Activated CD4-positive, alpha-beta T cell treated with anti-CD3 and anti-CD28 coated beads for 48 hours (primary cell): ENCODE measurements at regions not wholly inside any gene's neighbourhood (a gene's known extent, or its start where the extent isn't known, plus 50 kb on each side); places are given as distances from the start of the nearest gene placed in this dataset.
A peak's percentile ranks its signal among the peaks of the same experiment; 100 is the strongest.
"Not testable (repeated sequence)": the region's sequence is repeated elsewhere in the genome, so short reads cannot be mapped to it uniquely, and the experiment has no call there.

ENCODE experiments used
- DNase-seq: peaks from one replicate; pipeline ENCODE4 v3.0.0-alpha.2; 2020

DNA sequence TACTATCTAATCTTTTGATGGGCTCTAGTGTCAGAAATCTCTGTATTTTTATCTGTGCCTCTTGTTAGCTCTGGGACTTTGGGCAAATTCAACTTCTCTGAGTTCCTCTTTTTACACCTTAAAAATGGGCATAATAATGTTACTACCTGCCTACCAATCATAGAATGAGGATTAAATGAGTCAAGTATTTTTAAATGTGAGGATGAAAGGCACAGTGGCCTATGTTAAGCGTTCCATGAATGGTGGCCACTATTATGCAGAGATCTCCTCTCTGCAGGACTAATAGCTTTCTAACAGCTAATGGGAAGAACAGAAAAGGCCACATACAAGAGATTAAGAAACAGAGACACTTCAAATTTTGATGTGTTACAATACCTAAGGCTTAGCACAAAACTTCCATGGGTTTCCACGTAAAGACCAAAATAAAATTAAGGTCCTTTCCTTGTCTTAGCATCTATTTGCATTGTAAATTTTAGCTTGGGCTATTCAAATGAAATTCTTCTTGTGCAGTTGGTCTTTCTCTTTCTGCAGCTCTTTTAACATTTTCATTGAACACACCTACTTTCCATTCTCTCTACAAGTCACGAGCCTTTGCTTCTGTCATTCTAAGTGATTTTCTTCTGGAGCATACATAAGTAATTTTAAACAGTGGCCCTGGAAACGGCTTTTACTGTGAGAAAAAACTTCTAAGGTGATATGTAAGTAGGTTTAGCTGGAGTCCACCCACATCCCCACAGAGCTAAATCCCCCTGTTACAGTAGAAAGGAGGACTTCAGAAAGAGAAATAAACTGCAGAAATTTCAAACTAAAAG lies 117.9 kb upstream of the MED14 start:
- no peak for DNase-seq

DNA sequence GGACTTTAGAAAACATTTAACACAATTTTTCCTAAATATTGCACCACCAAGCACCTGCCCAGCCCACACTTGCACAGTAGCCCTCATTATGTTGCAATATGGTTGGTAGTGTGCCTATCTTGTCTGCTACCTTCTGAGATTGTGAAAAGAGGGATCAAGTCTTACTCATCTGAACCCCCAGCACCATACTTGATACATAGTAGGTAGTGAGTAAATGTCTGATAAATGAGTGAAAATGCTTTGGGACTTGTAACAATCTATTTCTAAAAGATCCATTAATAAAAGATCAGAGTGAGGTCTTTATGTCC lies 118.4 kb upstream of the MED14 start:
- DNase-seq: no peak

DNA sequence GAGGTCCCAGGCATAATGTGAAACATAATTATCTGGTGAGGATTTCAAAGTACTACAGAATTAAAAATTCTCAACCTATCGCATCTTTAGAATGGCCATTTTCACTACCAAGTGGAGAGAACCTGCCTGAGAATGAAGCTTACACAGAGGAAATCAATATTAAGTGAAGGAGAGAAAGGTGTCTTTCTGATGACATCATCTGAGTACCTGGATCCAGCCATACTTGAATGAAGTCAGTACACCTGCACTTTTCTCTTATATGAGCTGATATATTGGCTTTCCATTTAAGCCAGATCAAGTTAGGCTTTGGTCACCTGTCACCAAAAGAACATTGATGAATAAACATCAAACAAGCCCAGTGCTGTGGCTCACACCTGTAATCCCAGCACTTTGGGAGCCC lies 118.9 kb upstream of the MED14 start:
- DNase-seq: no peak

DNA sequence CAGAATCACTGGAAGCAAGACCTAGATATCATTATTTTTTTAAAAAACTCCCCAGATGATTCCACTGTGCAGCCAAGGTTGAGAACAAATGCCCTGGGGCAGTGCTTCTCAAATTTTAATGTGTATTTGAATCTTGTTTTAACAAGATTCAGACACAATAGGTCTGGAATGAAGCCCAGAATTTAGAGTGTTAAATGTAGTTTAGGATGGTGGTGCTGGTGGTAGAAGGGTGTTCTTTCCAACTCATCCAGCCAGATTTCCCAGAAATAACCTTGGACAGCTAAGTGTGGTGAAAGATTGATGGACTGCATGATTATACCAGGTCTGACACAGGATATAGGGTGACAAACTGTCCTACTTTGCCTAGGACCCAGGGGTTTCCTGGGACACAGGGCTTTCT lies 120.1 kb upstream of the MED14 start:
- DNase-seq: no peak

DNA sequence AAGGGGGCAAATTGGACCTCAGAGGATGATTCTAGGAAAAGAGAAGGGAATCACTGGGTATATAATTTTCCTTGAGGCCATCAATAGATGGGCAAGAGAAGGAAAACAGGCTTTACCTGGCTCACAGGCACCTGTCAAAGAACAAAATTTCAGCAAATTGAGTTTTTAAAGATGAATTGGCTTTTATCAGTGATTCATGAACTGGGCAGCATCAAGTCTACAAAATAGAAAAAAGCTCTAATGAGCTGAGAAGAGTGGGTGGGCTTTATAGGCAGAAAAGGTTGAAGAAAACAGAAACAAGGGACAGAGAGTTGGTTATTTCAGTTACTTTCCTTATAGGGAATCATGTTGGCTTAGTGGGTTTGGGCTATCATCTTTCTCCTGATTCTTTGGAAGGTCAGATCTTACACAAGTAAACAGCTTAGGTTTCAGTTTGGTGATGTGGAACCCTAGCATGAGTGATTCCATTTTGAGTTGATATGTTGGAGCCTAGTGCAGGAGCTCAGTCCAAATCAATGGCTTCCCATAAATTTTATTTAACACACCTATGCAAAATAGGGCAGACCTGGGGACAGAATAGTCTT lies 120.7 kb upstream of the MED14 start:
- no peak for DNase-seq

DNA sequence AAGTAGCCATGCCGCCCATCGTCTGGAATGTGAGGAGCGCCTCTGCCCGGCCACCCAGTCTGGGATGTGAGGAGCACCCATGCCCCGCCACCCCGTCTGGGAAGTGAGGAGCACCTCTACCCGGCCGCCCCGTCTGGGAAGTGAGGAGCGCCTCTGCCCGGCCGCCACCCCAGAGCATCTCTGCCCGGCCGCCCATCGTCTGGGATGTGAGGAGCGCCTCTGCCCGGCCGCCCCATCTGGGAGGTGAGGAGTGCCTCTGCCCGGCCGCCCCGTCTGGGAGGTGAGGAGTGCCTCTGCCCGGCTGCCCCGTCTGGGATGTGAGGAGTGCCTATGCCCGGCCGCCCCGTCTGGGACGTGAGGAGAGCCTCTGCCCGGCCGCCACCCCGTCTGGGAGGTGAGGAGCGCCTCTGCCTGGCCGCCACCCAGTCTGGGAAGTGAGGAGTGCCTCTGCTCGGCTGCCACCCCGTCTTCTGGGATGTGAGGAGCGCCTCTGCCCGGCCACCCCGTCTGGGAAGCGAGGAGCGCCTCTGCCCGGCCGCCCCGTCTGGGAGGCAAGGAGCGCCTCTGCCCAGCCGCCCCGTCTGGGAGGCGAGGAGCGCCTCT lies 126.7 kb upstream of the MED14 start:
- not testable (repeated sequence) for DNase-seq

DNA sequence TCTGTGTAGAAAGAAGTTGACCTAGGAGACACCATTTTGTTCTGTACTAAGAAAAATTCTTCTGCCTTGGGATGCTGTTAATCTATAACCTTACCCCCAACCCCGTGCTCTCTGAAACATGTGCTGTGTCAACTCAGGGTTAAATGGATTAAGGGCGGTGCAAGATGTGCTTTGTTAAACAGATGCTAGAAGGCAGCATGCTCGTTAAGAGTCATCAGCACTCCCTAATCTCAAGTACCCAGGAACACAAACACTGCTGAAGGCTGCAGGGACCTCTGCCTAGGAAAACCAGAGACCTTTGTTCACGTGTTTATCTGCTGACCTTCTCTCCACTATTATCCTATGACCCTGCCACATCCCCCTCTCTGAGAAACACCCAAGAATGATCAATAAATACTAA lies 127.9 kb upstream of the MED14 start:
- DNase-seq: not testable (repeated sequence)

DNA sequence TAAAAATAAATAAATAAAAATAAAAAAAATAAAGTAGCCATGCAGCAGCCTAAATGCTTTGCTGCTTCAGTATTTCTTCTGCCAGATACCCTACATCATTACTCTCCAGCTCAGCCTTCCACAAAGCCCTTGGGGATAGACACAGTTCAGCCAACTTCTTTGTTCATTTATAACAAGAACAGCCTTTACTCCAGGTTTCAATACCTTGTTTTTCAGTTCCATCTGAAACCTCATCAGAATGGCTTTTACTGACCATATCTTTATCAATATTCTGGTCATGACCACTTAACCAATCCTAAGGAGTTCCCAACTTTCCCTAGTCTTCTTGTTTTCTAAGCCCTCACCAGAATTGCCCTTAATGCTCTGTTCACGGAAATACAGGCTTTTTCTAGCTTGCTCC lies 128.3 kb upstream of the MED14 start:
- no peak for DNase-seq

DNA sequence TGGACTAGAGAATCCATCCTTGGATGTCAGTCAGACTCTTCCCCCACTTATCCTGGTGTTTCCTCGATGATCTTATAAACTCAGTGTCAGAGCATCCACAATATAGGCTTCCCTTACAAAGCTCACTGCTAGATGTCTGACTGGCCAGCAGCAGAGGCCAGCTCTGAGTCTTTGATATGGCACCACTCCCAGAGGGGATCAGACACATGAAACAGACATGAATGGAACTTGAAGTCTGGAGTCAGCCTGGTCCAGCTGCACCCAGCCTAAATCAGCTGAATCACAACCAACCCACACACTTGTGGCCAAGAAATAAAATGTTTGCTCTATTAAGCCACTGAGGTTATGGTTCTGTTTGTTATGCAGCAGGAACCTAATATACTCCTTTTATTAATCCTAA lies 129.6 kb upstream of the MED14 start:
- DNase-seq: no peak

DNA sequence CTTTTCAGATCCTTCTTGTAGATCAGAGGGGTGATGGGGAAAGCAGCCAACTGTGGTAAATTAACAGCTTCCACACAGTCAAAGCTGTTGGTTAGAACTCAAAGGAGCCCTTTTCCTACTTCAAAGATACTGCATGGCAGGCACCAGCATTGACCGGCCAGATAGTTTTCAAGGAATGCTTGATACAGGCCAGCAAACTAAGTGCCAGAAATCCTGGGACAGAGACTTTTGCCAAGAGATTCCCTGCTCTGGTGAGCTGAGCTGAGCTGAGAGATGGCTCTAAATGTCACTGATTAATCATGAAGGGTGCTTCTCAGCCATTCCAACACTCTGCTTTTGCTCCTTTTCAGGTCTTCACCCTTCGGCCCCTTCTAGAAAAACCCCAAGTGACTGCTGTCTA lies 131.6 kb upstream of the MED14 start:
- DNase-seq: no peak

DNA sequence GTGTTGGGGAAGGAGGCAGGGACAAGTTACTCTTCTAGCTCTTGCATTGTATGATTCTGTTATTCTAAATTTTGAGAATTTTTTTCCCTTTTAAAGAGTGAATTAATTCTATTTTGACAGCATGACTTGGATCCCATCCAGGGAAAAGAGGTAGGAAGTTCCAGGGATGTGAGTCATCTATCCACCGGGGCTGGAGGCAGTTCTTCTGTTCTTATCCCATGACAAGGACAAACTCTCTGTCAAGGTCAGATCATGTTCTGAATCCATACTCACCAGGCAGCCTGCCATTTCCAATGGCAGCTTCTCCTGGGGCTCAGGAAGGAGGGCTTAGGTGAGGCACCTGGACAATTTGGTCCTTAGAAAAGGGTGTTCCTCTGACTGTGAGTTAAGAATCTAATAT lies 132.0 kb upstream of the MED14 start:
- DNase-seq: no peak

DNA sequence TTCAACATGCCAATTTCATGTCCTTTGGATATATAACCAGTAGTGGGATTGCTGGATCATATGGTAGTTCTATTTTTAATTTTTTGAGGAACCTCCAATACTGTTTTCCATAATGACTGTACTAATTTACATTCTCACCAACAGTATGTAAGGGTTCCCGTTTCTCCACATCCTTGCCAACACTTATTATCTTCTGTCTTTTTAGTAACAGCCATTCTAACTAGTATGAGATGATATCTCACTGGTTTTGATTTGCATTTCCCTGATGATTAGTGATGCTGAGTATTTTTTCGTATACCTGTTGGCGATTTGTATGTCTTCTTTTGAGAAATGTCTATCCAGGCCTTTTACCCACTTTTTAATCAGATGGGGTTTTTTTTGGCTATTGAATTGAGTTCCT lies 133.5 kb upstream of the MED14 start:
- DNase-seq: no peak

DNA sequence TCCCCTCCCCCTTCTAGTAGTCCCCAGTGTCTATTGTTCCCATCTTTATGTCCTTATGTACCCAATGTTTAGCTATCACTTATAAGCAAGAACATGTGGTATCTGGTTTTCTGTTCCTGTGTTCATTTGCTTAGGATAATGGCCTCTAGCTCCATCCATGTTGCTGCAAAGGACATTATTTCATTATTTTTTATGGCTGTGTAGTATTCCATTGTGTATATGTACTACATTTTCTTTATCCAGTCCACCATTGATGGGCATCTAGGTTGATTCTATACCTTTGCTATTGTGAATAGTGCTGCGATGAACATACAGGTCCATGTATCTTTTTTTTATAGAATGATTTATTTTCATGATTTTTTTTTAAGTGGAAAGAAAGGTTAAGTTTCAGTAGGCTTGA lies 135.6 kb upstream of the MED14 start:
- DNase-seq: not testable (repeated sequence)

DNA sequence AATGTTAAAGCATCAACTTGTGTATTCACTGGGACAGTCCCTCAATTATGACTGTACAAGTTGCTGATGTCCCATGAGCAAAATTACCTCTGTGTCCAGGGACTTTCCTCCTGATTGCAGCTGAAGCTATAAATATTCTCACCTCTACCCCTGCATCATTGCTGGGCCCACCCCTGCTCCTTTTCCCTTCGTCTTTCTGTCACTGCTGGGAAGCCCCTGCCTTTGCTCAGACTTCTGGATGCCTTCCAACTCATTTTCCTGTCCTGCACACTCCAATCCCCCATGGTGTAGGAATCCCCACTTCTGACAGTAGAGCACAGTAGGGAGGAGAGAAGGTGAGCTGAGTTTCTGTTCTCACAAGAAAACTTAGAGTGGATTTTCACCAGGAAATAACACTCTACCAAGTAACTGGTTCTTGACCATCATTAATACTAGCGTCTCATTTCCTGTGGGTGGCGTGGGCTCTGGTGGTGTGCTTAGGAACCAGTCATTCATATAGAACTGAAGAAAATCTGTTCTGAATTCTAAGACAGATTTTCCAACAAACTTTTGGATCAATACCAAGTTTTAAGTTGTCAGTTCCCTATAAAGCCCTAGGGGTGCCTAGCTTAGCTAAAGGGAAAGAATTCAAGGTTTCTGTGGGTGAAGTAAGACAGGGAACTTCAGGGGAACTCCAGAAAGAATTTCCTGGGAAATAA lies 136.2 kb upstream of the MED14 start:
- peak; percentile 13 for DNase-seq

DNA sequence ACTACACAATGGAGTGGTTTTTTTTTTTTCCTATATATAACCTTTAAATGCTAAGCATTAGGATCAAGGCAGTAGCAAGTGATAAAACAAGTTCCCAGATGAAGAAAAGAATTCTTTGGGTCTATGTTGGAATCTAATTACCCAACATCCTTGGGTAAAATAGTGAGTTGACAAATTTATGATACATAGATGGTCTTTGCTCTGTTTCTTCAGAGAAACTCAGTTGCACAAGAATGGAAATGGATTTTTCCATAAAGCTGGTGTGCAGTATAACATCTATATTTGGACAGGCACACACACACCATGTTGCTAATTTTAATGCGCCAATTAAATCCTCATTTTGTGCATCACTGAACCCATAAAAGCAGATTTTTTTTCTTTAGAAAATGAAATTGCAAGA lies 137.0 kb upstream of the MED14 start:
- no peak for DNase-seq

DNA sequence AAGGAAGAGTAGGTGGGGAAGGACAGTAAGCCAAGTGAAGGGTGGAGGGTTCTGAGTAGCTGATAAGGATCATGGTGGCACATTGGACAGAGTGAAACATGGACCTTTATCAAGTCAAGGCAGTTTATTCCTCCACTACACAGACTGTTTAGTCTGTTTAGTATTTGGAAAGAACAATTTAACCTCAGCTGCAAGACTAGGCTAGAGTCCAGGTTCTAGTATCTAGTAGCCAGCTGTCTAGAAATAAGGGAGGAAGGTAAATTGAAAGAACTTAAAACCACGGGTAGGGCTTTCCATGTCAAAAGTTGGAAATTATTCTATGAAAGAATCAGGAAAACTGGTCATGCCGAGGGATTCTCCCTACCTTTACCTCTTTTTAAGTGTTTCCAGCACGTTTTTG lies 140.1 kb upstream of the MED14 start:
- no peak for DNase-seq

DNA sequence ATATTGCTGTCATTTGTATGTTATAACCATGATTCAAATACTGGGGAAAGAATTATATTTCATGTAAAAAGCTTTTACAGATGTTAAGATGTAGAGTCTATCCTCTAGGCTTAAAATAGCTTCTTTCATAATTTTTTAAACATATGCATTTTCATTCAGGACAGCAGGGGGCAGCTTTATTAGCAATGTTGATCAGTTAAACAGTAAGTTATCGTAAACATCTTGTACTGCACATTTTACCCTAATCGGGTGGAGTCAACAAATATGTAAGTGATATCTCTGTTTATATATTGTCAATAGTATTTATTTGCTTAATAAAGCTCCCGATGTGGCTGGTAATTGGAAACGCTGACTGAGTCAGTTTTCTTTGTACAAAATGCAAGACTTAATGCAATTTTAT lies 142.5 kb upstream of the MED14 start:
- DNase-seq: no peak

DNA sequence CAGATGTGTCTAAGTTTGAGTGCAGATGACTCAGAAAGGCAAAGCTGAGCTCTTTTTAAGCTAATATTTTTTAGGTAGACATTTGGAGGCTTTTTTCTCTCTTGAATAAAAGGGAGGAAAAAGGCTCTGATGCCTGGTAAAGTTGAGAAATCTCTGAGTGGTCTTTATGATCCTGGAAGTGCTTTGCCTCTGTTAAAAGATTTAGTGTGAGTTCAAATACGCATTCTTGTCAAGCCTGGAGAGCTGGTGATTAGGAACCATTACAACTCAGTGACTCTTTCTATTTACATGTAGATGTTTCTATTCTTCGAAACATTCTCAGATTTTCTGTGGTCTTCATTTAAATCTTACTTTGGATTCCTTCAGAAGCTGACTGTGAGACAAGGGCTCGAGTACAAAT lies 143.4 kb upstream of the MED14 start:
- DNase-seq: no peak

DNA sequence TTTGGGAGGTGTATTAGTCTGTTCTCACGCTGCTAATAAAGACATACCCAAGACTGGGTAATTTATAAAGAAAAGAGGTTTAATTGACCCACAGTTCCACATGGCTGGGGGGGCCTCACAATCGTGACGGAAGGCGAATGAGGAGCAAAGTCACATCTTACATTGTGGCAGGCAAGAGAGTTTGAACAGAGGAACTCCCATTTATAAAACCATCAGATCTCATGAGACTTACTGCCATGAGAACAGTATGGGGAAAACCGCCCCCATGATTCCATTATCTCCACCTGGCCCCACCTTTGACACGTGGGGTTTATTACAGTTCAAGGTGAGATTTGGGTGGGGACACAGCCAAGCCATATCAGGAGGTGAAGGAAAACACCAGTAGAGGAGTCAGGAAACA lies 143.8 kb upstream of the MED14 start:
- DNase-seq: not testable (repeated sequence)

DNA sequence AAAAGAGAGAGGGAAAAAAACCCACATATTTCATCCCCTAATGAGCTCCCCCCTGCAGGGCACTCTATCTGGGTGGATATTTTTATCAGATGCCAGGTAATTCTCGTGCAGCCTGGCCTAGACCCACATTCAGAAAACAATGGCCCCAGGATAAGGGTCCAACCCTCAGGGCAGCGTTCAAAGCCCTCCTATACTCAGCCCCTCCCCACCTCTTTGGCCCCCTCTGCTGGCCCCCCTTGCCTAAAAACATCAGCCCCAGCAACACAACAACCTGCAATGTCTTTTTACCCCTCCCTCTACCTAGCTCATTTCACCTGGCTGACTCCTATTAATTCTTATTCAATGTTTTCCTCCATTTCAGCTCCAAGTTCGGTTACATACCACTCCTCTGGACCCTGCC lies 145.4 kb upstream of the MED14 start:
- no peak for DNase-seq

DNA sequence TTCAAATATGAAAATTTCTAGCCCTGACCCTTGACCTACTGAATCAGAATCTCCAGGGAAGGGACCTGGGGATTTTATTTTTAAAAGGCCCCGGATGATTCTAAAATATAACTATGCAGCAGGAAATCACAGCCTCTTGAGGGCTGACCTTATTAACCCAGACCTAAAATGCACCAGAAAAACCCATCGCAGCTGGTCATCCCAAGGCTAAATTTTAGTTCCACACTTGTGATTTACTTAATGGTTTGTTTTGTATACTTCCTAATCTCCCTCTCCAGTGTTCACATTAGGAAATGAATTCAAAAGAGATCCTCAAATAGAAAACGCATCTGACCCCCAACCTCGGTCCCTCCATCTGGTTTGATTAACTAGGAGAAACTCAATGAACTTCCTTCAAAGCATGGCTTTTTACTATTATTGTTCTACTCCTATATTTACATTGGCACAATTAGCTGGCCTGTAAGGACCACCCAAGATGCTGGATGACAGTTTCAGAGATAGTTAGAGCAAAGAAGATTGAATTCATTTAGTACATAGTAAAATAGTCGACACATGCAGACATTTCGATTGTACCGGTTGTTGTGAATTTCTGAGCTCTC lies 147.8 kb upstream of the MED14 start:
- no peak for DNase-seq

DNA sequence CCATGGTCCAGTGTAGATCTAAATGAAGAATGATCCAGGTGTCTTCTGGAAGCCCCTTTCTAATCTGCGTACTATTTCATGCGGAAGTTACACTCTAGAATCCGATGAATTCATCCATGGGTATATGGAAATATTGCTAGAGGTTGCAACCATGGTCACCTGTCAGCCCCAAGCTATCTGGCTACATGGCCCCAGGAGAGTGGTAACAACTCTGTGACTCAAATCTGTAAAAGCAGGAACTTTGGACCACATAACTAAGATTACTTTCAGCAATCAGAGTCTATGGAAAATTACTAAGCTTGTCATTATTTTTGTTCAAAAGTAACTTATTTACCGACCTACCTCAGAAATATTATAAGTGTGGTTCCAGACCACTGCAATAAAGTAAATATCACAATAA lies 150.6 kb upstream of the MED14 start:
- no peak for DNase-seq

DNA sequence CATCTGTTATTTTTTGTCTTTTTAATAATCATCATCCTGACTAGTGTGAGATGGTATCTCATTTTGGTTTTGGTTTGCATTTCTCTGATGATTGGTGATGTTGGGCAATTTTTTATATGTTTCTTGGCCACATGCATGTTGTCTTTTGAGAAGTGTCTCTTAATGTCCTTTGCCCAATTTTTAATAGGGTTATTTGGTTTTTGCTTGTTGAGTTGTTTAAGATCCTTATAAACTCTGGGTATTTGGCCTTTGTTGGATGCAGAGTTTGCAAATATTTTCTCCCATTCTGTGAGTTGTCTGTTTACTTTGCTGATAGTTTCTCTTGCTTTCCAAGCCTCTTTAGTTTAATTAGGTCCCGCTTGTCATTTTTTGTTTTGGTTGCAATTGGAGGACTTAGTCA lies 152.1 kb upstream of the MED14 start:
- DNase-seq: no peak

DNA sequence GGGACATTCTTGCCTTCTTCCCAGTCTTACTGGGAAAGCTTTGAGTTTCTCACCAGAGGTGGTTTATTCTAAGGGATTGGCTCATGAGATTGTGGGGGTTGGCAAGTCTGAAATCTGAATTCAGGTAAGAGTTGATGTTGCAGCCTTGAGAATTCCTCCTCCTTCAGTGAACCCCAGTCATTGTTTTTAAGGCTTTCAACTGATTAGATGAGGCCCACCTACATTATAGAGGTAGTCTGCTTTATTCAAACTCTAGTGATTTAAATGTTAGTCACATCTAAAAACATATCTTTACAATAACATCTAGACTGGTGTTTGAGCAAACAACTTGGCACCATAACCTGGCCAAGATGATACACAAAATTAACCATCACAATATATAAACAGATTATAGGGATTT lies 156.5 kb upstream of the MED14 start:
- DNase-seq: no peak
